HG02610 (cell line): ENCODE measurements at regions not wholly inside any gene's neighbourhood (a gene's known extent, or its start where the extent isn't known, plus 50 kb on each side); places are given as distances from the start of the nearest gene placed in this dataset.
"Not testable (repeated sequence)": the region's sequence is repeated elsewhere in the genome, so short reads cannot be mapped to it uniquely, and the experiment has no call there.

Experiments
- ATAC-seq: cut with Tn5 transposase; IDR thresholded peaks from one replicate; pipeline ENCODE4 v1.9.1; 2021; ENCODE audit warnings: mild to moderate bottlenecking, moderate library complexity; ENCODE audit not compliant: unreplicated experiment

- ATAC-seq = no peak
Measured at GRCh38 chr13:79648191-79648590, 167.2 kb downstream of the NDFIP2 start.

- ATAC-seq = no peak
Measured at GRCh38 chr13:79647533-79647932, 166.6 kb downstream of the NDFIP2 start.

- no peak for ATAC-seq
Measured at GRCh38 chr13:79646880-79647279, 165.9 kb downstream of the NDFIP2 start.

- no peak for ATAC-seq
Measured at GRCh38 chr13:79645569-79645968, 164.6 kb downstream of the NDFIP2 start.

GRCh38 chr13:79642596-79642995 is 161.6 kb downstream of the NDFIP2 start:
- ATAC-seq = no peak

- ATAC-seq = no peak
Measured at GRCh38 chr13:79637133-79637763, 156.3 kb downstream of the NDFIP2 start.

GRCh38 chr13:79631051-79631659 is 150.2 kb downstream of the NDFIP2 start:
- no peak for ATAC-seq

- ATAC-seq = no peak
Measured at GRCh38 chr13:79628463-79628862, 147.5 kb downstream of the NDFIP2 start.

- no peak for ATAC-seq
Measured at GRCh38 chr13:79626924-79627323, 146.0 kb downstream of the NDFIP2 start.

- ATAC-seq = no peak
Measured at GRCh38 chr13:79625517-79625916, 144.6 kb downstream of the NDFIP2 start.

- no peak for ATAC-seq
Measured at GRCh38 chr13:79621902-79622301, 140.9 kb downstream of the NDFIP2 start.

GRCh38 chr13:79621449-79621848 is 140.5 kb downstream of the NDFIP2 start:
- no peak for ATAC-seq

GRCh38 chr13:79614250-79614918 is 133.4 kb downstream of the NDFIP2 start:
- ATAC-seq = no peak

GRCh38 chr13:79612604-79613003 is 131.6 kb downstream of the NDFIP2 start:
- ATAC-seq = no peak

- not testable (repeated sequence) for ATAC-seq
Measured at GRCh38 chr13:79607895-79608294, 126.9 kb downstream of the NDFIP2 start.
